ENCODE measurements at regions not wholly inside any gene's neighbourhood (a gene's known extent, or its start where the extent isn't known, plus 50 kb on each side); places are given as distances from the start of the nearest gene placed in this dataset.

DNA sequence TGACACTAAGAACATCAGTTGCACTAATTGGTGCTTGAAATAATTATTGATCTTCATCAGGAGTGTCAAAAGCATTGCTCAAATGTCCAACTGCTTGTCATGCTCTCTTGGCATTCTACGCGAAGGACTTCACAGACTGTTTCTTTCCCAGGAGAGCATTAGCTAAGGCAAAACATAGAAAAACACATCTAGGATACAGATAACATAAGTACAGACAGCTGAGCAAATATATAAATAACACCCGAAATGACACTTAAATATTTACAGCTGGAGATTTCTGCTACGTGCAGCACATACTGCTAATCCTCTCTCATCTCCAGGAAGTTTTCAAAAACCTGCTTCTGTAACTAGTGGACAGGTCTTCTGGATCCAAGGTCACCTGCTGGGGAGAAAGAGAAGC is 120.0 kb upstream of the PRMT8 start:
- no peaks in the 10 kb centered on the region for H3K23me2 ChIP-seq (ENCODE audit: insufficient read length, low read depth, low read length, poor library complexity, severe bottlenecking)
- H3K79me2 ChIP-seq (ENCODE audit: insufficient read depth, low read length) = no peaks in the 10 kb centered on the region
- H3T11ph ChIP-seq (ENCODE audit: low read length) = no peak overlapping the region
- no peak overlapping the region for H4K8ac ChIP-seq (replicated peaks; ENCODE audit: insufficient read length, low read depth, low read length)
- no peak overlapping the region for H3K23ac ChIP-seq (ENCODE audit: insufficient read length, low read depth, low read length)
- no peak overlapping the region for H2BK5ac ChIP-seq (ENCODE audit: insufficient read length, low read length)
- no peak overlapping the region for H3K14ac ChIP-seq (ENCODE audit: insufficient read depth, low read length)
- no peak overlapping the region for H2AK5ac ChIP-seq (ENCODE audit: insufficient read length, low read length)
- H3K4me1 ChIP-seq (ENCODE audit: insufficient read depth, low read length) = no peaks in the 10 kb centered on the region; the same call in 1 of the 2 replicates
- Mint-ChIP-seq H3K9me3 (no peaks in the 10 kb centered on the region; a peak in 1 of 5 replicates), H3K27me3 (ENCODE audit: low read depth) (peaks cover 12% of the 10 kb centered on the region), H3K4me1 (peaks cover 0 to 2% of the 10 kb centered on the region in 2 experiments; a peak in 1 of 4 replicates), H3K4me3 (no peak overlapping the region), H3K36me3 (ENCODE audit: insufficient read depth in 1 of 3, low read depth in 3 of 3) (no peaks in the 10 kb centered on the region), H3K27ac (no peak overlapping the region)
- no peak overlapping the region for H2BK15ac ChIP-seq (ENCODE audit: low read depth, low read length)
- H2BK20ac ChIP-seq (ENCODE audit: low read depth, low read length, poor library complexity, severe bottlenecking) = no peak overlapping the region
- no peak overlapping the region for H3K9ac ChIP-seq (ENCODE audit: extremely low read depth, insufficient read length, low read length)
- DNase-seq = peak; percentile 5
- no peak overlapping the region for H3K4me2 ChIP-seq (ENCODE audit: insufficient read depth, insufficient read length, low read length)
- no peak for TF ChIP-seq CTCF (conservative IDR thresholded peaks at IDR 0.05)
- H3K18ac ChIP-seq (ENCODE audit: insufficient read length, low read depth, low read length) = no peak overlapping the region
- no peak overlapping the region for H2BK120ac ChIP-seq (ENCODE audit: low read depth, low read length, poor library complexity, severe bottlenecking)
- H3K27me3 ChIP-seq (ENCODE audit: insufficient read depth, low read length) = peaks cover 10% of the 10 kb centered on the region; the same call in 1 of the 2 replicates
- no peaks in the 10 kb centered on the region for H3K79me1 ChIP-seq (ENCODE audit: insufficient read depth, low read depth, low read length, poor library complexity, severe bottlenecking)
- no peak overlapping the region for H2BK12ac ChIP-seq (ENCODE audit: insufficient read length, low read depth, low read length)
- H2AFZ ChIP-seq (ENCODE audit: low read length) = no peak overlapping the region
- no peak overlapping the region for H4K91ac ChIP-seq (ENCODE audit: insufficient read length, low read depth, low read length)
- no peaks in the 10 kb centered on the region for H4K20me1 ChIP-seq (ENCODE audit: control insufficient read depth, insufficient read depth, insufficient read length)
- no peak overlapping the region for H3K56ac ChIP-seq (ENCODE audit: insufficient read length, low read depth, low read length)
- H3K27ac ChIP-seq (ENCODE audit: insufficient read length, low read depth, low read length) = no peak overlapping the region
- H3K4ac ChIP-seq (ENCODE audit: low read depth, low read length) = no peak overlapping the region
- no CpG with 5 or more reads among the region's 4 CpGs for WGBS (ENCODE audit: extremely low coverage, insufficient read length, low lambda C conversion rate)
- no peaks in the 10 kb centered on the region for H3K9me3 ChIP-seq (ENCODE audit: control insufficient read depth, low read depth, low read length)
- no peak overlapping the region for H4K5ac ChIP-seq (ENCODE audit: insufficient read length, low read depth, low read length)
